Parathyroid adenoma (tissue), 2 donors: ENCODE measurements at regions not wholly inside any gene's neighbourhood (a gene's known extent, or its start where the extent isn't known, plus 50 kb on each side); places are given as distances from the start of the nearest gene placed in this dataset.
"Not testable (repeated sequence)": the region's sequence is repeated elsewhere in the genome, so short reads cannot be mapped to it uniquely, and the experiment has no call there.

ENCODE experiments used
- H2AFZ ChIP-seq: fragments of 300-600 bp; sonication (generic); one replicate; pipeline ENCODE4 v1.7.0; 2017; ENCODE audit warnings: antibody characterized with exemption, mild to moderate bottlenecking
- H3K27ac ChIP-seq: fragments of 300-600 bp; sonication (generic); one replicate; pipeline ENCODE4 v1.7.0; 2017
- H3K27me3 ChIP-seq: fragments of 300-600 bp; sonication (generic); one replicate; pipeline ENCODE4 v1.7.0; 2017; ENCODE audit warnings: low read length; ENCODE audit not compliant: control insufficient read depth, insufficient read depth
- H3K36me3 ChIP-seq: fragments of 300-600 bp; sonication (generic); one replicate; pipeline ENCODE4 v1.7.0; 2017; ENCODE audit warnings: low read length; ENCODE audit not compliant: control insufficient read depth, insufficient read depth
- H3K4me1 ChIP-seq: fragments of 300-600 bp; sonication (generic); one replicate; pipeline ENCODE4 v1.7.0; 2017; ENCODE audit warnings: control low read depth
- H3K4me2 ChIP-seq: fragments of 300-600 bp; sonication (generic); one replicate; pipeline ENCODE4 v1.7.0; 2017; ENCODE audit warnings: low read length
- H3K4me3 ChIP-seq: fragments of 300-600 bp; sonication (generic); one replicate; pipeline ENCODE4 v1.7.0; 2017; ENCODE audit warnings: low read depth, low read length
- H3K79me2 ChIP-seq: fragments of 300-600 bp; sonication (generic); one replicate; pipeline ENCODE4 v1.7.0; 2017; ENCODE audit warnings: control low read depth
- H3K9ac ChIP-seq: fragments of 300-600 bp; sonication (generic); one replicate; pipeline ENCODE4 v1.7.0; 2017; ENCODE audit warnings: mild to moderate bottlenecking
- H3K9me3 ChIP-seq: fragments of 300-600 bp; sonication (generic); one replicate; pipeline ENCODE4 v1.7.0; 2017; ENCODE audit warnings: low read length; ENCODE audit not compliant: control insufficient read depth
- CTCF ChIP-seq: fragments of 300-600 bp; sonication (generic); IDR thresholded peaks from one replicate; pipeline ENCODE4 v1.7.0; 2017; ENCODE audit warnings: antibody characterized with exemption, mild to moderate bottlenecking
- donor health status: primary hyperparathyroidism.

DNA sequence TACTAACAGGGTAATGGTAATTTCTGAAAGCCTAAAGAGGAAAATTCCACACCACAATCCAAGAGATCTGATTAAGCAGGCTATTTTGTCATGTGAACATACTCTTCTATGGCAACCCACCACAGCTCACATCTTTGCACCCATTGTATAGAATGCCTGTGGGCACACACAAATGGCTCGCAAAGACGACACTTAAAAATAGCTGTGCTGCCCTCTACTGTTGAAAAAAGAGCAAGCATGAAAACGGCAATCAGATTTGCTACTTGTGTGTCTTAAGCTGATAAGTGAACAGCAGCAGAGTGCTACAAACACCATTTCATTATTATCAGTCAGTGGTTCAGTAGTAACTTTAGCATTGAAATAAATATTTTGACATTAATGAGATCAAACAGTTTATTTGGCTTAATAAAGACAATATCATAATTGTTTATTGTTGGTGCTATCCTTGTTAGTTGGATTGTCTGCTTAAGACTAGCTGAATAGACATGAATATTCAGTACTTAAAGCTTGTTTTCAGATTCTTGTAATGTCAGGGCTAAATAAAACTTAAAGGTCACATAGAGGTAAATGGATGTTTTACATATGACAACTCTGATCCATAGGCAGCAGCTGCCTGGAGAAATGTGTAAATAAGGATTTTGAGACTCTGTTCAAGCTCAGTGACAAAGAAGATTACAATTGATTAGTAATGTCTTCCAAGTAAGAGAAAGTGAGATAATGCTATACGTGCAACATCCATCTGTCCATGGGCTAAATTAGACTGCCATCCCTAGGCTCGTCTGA is 199.1 kb downstream of the LRRN1 start:
- H3K27ac ChIP-seq, result no peak overlapping the region
- peaks cover 4% of the 10 kb centered on the region for H3K4me1 ChIP-seq
- no peak overlapping the region for H3K4me2 ChIP-seq
- no peaks in the 10 kb centered on the region for H3K9me3 ChIP-seq
- TF ChIP-seq CTCF, result peak; percentile 52
- no peaks in the 10 kb centered on the region for H3K27me3 ChIP-seq
- H3K9ac ChIP-seq, result no peak overlapping the region
- no peak overlapping the region for H2AFZ ChIP-seq
- H3K4me3 ChIP-seq, result no peak overlapping the region
- H3K79me2 ChIP-seq, result no peaks in the 10 kb centered on the region
- H3K36me3 ChIP-seq, result no peaks in the 10 kb centered on the region

- H3K27ac ChIP-seq, H3K9me3 ChIP-seq, H3K36me3 ChIP-seq, H3K4me3 ChIP-seq, H3K79me2 ChIP-seq, H2AFZ ChIP-seq, H3K4me1 ChIP-seq, H3K27me3 ChIP-seq, H3K4me2 ChIP-seq, H3K9ac ChIP-seq: not testable (repeated sequence)
These were observed 200.1 kb downstream of the LRRN1 start for GRCh38 chr3:3999340-3999739.

GRCh38 chr3:4001976-4002375 is 202.7 kb downstream of the LRRN1 start:
- TF ChIP-seq CTCF, result no peak
- Histone ChIP-seq H3K36me3 (no peaks in the 10 kb centered on the region), H3K9me3 (no peaks in the 10 kb centered on the region), H3K27ac (no peak overlapping the region), H3K4me2 (no peak overlapping the region), H2AFZ (peak overlapping the region; percentile 19), H3K9ac (no peak overlapping the region), H3K4me3 (no peak overlapping the region), H3K79me2 (no peaks in the 10 kb centered on the region), H3K27me3 (no peaks in the 10 kb centered on the region), H3K4me1 (peaks cover 9% of the 10 kb centered on the region)

DNA sequence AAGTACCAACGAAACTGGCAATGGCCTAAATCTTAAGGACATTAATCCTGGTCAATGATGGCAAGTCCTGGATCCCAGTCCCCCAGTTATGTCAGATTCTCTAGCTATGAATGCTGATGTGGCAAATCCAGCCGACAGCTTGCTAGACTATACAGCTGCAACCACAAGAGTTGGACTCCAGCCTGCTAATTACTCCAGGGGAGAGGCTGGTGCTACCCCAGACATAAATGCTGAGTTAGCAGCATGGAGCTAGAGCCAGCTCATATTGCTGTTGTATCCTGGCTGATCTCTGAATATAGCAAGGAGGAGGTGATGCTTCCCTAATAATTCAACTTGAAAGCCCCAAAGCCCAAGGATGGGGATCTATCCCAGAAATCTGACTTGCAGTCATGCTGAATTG is 207.1 kb downstream of the LRRN1 start:
- Histone ChIP-seq H3K27ac (no peak overlapping the region), H3K79me2 (no peaks in the 10 kb centered on the region), H2AFZ (no peak overlapping the region), H3K9ac (no peak overlapping the region), H3K36me3 (no peaks in the 10 kb centered on the region), H3K9me3 (no peaks in the 10 kb centered on the region), H3K4me2 (no peak overlapping the region), H3K4me3 (no peak overlapping the region), H3K4me1 (peaks cover 9% of the 10 kb centered on the region), H3K27me3 (no peaks in the 10 kb centered on the region)
- TF ChIP-seq CTCF, result no peak

DNA sequence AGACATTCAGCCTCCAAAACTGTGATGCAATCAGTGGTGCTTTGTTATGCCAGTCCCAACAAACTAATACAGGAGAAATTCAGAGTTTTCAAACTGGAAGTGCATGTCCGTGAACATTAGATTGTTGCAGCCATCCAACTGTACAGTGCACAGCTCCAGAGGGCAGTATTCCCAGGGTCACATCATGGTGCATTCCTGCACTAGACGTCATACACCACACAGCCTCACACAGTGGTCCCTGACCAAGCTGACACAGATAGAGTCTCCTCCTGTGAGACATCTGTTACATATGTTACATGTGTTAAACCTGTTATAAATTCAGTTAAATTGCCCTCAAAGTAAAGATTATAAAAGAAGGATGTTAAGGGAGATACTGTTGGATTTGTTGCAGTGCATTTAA is 209.0 kb downstream of the LRRN1 start:
- TF ChIP-seq CTCF, result no peak
- Histone ChIP-seq H3K36me3 (no peaks in the 10 kb centered on the region), H2AFZ (no peak overlapping the region), H3K79me2 (no peaks in the 10 kb centered on the region), H3K9ac (no peak overlapping the region), H3K27me3 (no peaks in the 10 kb centered on the region), H3K4me3 (no peak overlapping the region), H3K4me1 (peaks cover 5% of the 10 kb centered on the region), H3K27ac (no peak overlapping the region), H3K9me3 (no peaks in the 10 kb centered on the region), H3K4me2 (no peak overlapping the region)
